ENCODE measurements at regions not wholly inside any gene's neighbourhood (a gene's known extent, or its start where the extent isn't known, plus 50 kb on each side); places are given as distances from the start of the nearest gene placed in this dataset.

GRCh38 chr6:85035766-85036165 is 271.4 kb upstream of the TBX18 start:
- no peaks in the 10 kb centered on the region for H3K36me3 ChIP-seq (ENCODE audit: control insufficient read depth, insufficient read depth, low read length)
- H3K27me3 ChIP-seq (ENCODE audit: control insufficient read depth, insufficient read depth, low read length) = no peaks in the 10 kb centered on the region
- H3K4me3 ChIP-seq (ENCODE audit: low read depth, low read length) = no peak overlapping the region
- POLR2A ChIA-PET = no interaction called here
- CTCF ChIA-PET = no interaction called here
- DNase-seq (ENCODE audit: low read depth) = no peak
- TF ChIP-seq CTCF (IDR thresholded peaks at IDR 0.05; ENCODE audit: insufficient read depth, low read depth, low read length) = no peak

- ChIA-PET POLR2A (no interaction called here), CTCF (no interaction called here)
Measured at GRCh38 chr6:85033547-85033946, 269.1 kb upstream of the TBX18 start.

GRCh38 chr6:85026021-85026420 is 261.6 kb upstream of the TBX18 start:
- TF ChIP-seq CTCF (IDR thresholded peaks at IDR 0.05; ENCODE audit: insufficient read depth, low read depth, low read length) = no peak
- CTCF ChIA-PET = no interaction called here

More at GRCh38 chr6:85033547-85033946, 269.1 kb upstream of the TBX18 start:
- Histone ChIP-seq H3K27me3 (ENCODE audit: control insufficient read depth, insufficient read depth, low read length) (no peaks in the 10 kb centered on the region), H3K36me3 (ENCODE audit: control insufficient read depth, insufficient read depth, low read length) (no peaks in the 10 kb centered on the region), H3K4me3 (ENCODE audit: low read depth, low read length) (no peak overlapping the region)
- no peak for TF ChIP-seq CTCF (IDR thresholded peaks at IDR 0.05; ENCODE audit: insufficient read depth, low read depth, low read length)
- no peak for DNase-seq (ENCODE audit: low read depth)

GRCh38 chr6:85023721-85024120 is 259.3 kb upstream of the TBX18 start:
- DNase-seq (ENCODE audit: low read depth) = no peak
- no peak overlapping the region for H3K4me3 ChIP-seq (ENCODE audit: low read depth, low read length)
- ChIA-PET CTCF (no interaction called here), POLR2A (no interaction called here)
- no peak for TF ChIP-seq CTCF (IDR thresholded peaks at IDR 0.05; ENCODE audit: insufficient read depth, low read depth, low read length)
- no peaks in the 10 kb centered on the region for H3K27me3 ChIP-seq (ENCODE audit: control insufficient read depth, insufficient read depth, low read length)
- H3K36me3 ChIP-seq (ENCODE audit: control insufficient read depth, insufficient read depth, low read length) = no peaks in the 10 kb centered on the region

More at GRCh38 chr6:85026021-85026420, 261.6 kb upstream of the TBX18 start:
- Histone ChIP-seq H3K27me3 (ENCODE audit: control insufficient read depth, insufficient read depth, low read length) (no peaks in the 10 kb centered on the region), H3K4me3 (ENCODE audit: low read depth, low read length) (no peak overlapping the region), H3K36me3 (ENCODE audit: control insufficient read depth, insufficient read depth, low read length) (no peaks in the 10 kb centered on the region)
- no peak for DNase-seq (ENCODE audit: low read depth)
- POLR2A ChIA-PET = interaction anchor here (0.6 kb wide), 1 partner anchor 292 kb away, joined by 3 read pairs; no protein-coding TSS in a partner anchor

GRCh38 chr6:85017352-85017751 is 253.0 kb upstream of the TBX18 start:
- POLR2A ChIA-PET = no interaction called here

More at GRCh38 chr6:85017352-85017751, 253.0 kb upstream of the TBX18 start:
- H3K36me3 ChIP-seq (ENCODE audit: control insufficient read depth, insufficient read depth, low read length) = no peaks in the 10 kb centered on the region
- TF ChIP-seq CTCF (IDR thresholded peaks at IDR 0.05; ENCODE audit: insufficient read depth, low read depth, low read length) = no peak
- DNase-seq (ENCODE audit: low read depth) = no peak
- no peaks in the 10 kb centered on the region; the same call in 1 of the 2 replicates for H3K27me3 ChIP-seq (ENCODE audit: control insufficient read depth, insufficient read depth, low read length)
- H3K4me3 ChIP-seq (ENCODE audit: low read depth, low read length) = no peak overlapping the region
- CTCF ChIA-PET = interaction anchor here (0.6 to 1.4 kb wide), 3 partner anchors 150 to 685 kb away, joined by 3 read pairs; no protein-coding TSS in a partner anchor

All from BJ (cell line).